Mesothelial cell of epicardium (in vitro differentiated cells): ENCODE measurements at regions not wholly inside any gene's neighbourhood (a gene's known extent, or its start where the extent isn't known, plus 50 kb on each side); places are given as distances from the start of the nearest gene placed in this dataset.

Experiments used
- DNase-seq, 2 experiments: peaks; one replicate each; pipeline ENCODE4 v3.0.0; 2021; ENCODE audit warnings: low spot score in 2 of 2; ENCODE audit not compliant: unreplicated experiment in 2 of 2
- H3K27ac Mint-ChIP-seq: 2 replicates; pipeline ENCODE4 v1.8.0; 2021; ENCODE audit warnings: mixed read lengths
- H3K27me3 Mint-ChIP-seq: 2 replicates; pipeline ENCODE4 v1.8.0; 2021; ENCODE audit warnings: low read depth, mixed read lengths
- H3K36me3 Mint-ChIP-seq: 2 replicates; pipeline ENCODE4 v1.8.0; 2021; ENCODE audit warnings: mixed read lengths
- H3K4me1 Mint-ChIP-seq: 2 replicates; pipeline ENCODE4 v1.8.0; 2021; ENCODE audit warnings: mixed read lengths
- H3K4me3 Mint-ChIP-seq: 2 replicates; pipeline ENCODE4 v1.8.0; 2021; ENCODE audit warnings: mild to moderate bottlenecking, moderate library complexity, mixed read lengths
- H3K9me3 Mint-ChIP-seq: 2 replicates; pipeline ENCODE4 v1.8.0; 2021; ENCODE audit warnings: mixed read lengths
- TF ChIP-seq, protein P1 (sequence below): fragments of 200-600 bp; sonication (generic); IDR thresholded peaks from one replicate; pipeline ENCODE4 v1.5.0; 2021; ENCODE audit warnings: antibody characterized with exemption; ENCODE audit not compliant: unreplicated experiment

GRCh38 chr16:26777821-26778220 lies 288.9 kb upstream of the C16orf82 start:
- Mint-ChIP-seq H3K27ac (no peak overlapping the region), H3K27me3 (peaks cover 66% of the 10 kb centered on the region), H3K36me3 (no peaks in the 10 kb centered on the region), H3K4me3 (no peak overlapping the region), H3K4me1 (no peaks in the 10 kb centered on the region), H3K9me3 (no peaks in the 10 kb centered on the region)
- TF ChIP-seq, protein P1, sequence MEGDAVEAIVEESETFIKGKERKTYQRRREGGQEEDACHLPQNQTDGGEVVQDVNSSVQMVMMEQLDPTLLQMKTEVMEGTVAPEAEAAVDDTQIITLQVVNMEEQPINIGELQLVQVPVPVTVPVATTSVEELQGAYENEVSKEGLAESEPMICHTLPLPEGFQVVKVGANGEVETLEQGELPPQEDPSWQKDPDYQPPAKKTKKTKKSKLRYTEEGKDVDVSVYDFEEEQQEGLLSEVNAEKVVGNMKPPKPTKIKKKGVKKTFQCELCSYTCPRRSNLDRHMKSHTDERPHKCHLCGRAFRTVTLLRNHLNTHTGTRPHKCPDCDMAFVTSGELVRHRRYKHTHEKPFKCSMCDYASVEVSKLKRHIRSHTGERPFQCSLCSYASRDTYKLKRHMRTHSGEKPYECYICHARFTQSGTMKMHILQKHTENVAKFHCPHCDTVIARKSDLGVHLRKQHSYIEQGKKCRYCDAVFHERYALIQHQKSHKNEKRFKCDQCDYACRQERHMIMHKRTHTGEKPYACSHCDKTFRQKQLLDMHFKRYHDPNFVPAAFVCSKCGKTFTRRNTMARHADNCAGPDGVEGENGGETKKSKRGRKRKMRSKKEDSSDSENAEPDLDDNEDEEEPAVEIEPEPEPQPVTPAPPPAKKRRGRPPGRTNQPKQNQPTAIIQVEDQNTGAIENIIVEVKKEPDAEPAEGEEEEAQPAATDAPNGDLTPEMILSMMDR = no peak
- DNase-seq = no peak

GRCh38 chr16:26787924-26788323 lies 278.8 kb upstream of the C16orf82 start:
- no peak overlapping the region for H3K4me3 Mint-ChIP-seq
- no peaks in the 10 kb centered on the region for H3K9me3 Mint-ChIP-seq

GRCh38 chr16:26791169-26791568 lies 275.6 kb upstream of the C16orf82 start:
- H3K4me3 Mint-ChIP-seq = no peak overlapping the region
- DNase-seq = no peak
- TF ChIP-seq, protein P1 = no peak
- peaks cover 50% of the 10 kb centered on the region for H3K27me3 Mint-ChIP-seq
- H3K4me1 Mint-ChIP-seq = no peaks in the 10 kb centered on the region
- no peaks in the 10 kb centered on the region for H3K36me3 Mint-ChIP-seq
- no peaks in the 10 kb centered on the region for H3K9me3 Mint-ChIP-seq
- no peak overlapping the region for H3K27ac Mint-ChIP-seq

More at GRCh38 chr16:26787924-26788323, 278.8 kb upstream of the C16orf82 start:
- no peaks in the 10 kb centered on the region for H3K36me3 Mint-ChIP-seq
- peaks cover 47% of the 10 kb centered on the region for H3K27me3 Mint-ChIP-seq
- no peaks in the 10 kb centered on the region for H3K4me1 Mint-ChIP-seq
- no peak overlapping the region for H3K27ac Mint-ChIP-seq
- TF ChIP-seq, protein P1 = no peak
- DNase-seq = no peak

DNA sequence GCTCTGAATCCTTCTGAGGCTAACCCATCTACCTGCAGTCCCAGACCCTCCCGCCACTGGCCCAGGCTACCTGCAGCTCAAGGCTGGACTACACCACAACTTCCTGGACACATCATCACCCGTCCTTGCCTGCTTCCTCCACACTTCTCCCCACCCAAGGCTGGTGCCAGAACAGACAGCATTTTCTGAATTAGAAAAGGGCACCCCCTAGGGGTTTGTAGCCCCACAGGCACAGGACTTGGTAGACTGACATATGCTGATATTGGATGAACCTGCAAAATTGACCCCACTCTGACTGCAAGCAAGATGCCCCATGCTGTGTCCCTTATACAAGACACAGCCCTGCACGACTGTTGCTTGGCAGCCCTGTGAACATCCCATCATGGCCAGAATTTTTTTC lies 271.5 kb upstream of the C16orf82 start:
- no peaks in the 10 kb centered on the region for H3K36me3 Mint-ChIP-seq

DNA sequence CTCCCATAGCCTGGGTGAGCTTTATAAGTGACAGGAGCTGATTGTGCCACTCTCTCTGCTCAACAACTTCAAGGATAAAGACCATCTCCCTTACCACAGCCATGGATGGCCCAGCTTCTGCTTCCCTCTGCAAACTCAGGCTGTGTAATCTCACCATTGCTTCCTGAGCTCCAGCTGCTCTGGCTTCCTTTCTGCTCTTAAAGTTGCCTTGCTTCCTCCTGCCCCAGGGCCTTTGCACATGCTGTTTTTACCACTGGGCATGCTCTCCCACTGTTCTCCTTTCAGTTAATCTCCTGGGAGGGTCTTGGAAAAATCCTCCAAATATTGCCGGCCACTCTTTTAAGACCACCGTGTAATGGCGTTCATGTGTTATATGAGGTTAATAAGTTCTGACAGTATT lies 265.1 kb upstream of the C16orf82 start:
- Mint-ChIP-seq H3K27me3 (peaks cover 55% of the 10 kb centered on the region), H3K27ac (no peak overlapping the region), H3K4me3 (no peak overlapping the region), H3K36me3 (no peaks in the 10 kb centered on the region), H3K4me1 (no peaks in the 10 kb centered on the region), H3K9me3 (no peaks in the 10 kb centered on the region)
- no peak for DNase-seq
- TF ChIP-seq, protein P1 = no peak

More for the DNA sequence above, 271.5 kb upstream of the C16orf82 start:
- no peaks in the 10 kb centered on the region for H3K9me3 Mint-ChIP-seq
- TF ChIP-seq, protein P1 = peak; percentile 24
- no peaks in the 10 kb centered on the region for H3K4me1 Mint-ChIP-seq
- no peak for DNase-seq
- no peak overlapping the region for H3K27ac Mint-ChIP-seq
- H3K27me3 Mint-ChIP-seq = peaks cover 57% of the 10 kb centered on the region
- no peak overlapping the region for H3K4me3 Mint-ChIP-seq

DNA sequence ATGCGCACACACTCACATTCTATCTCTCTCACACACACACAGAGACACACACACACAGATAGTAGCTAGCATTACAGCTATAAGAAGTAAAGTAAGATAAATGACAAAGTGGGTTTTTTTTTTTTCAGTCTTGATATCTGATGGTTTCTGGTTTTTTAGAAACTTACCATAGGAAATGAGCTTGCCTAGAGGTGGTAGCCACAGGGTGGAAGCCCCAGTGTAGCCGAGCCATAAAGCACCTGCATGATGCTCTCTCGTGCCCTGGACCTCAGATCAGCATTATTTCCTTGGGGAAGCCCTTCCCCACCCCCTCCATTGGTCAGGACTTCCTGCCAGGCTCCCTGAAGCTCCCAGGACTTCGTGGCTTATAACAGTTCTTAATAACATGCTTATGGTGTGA lies 264.3 kb upstream of the C16orf82 start:
- Mint-ChIP-seq H3K27me3 (peaks cover 59% of the 10 kb centered on the region), H3K27ac (no peak overlapping the region), H3K4me1 (no peaks in the 10 kb centered on the region), H3K9me3 (no peaks in the 10 kb centered on the region), H3K36me3 (no peaks in the 10 kb centered on the region), H3K4me3 (no peak overlapping the region)
- DNase-seq = no peak
- TF ChIP-seq, protein P1 = no peak
